CD14-positive monocyte (primary cell): ENCODE measurements at regions not wholly inside any gene's neighbourhood (a gene's known extent, or its start where the extent isn't known, plus 50 kb on each side); places are given as distances from the start of the nearest gene placed in this dataset.

Experiments
- DNase-seq, 3 donors: peaks; one replicate each; pipeline ENCODE4 v3.0.0-alpha.2; 2011 to 2022
- H2AFZ ChIP-seq: 2 replicates; pipeline ENCODE4 v1.6.0; 2012; ENCODE audit warnings: mild to moderate bottlenecking, low read depth, low read length, inconsistent platforms; ENCODE audit not compliant: insufficient read depth, poor library complexity, severe bottlenecking
- H3K27ac ChIP-seq, 2 donors: 1 replicate in 1 of 2; 2 replicates in 1 of 2; pipeline ENCODE4 v1.5.1; 2012 to 2013; ENCODE audit warnings: low read length in 2 of 2, control low read depth in 1 of 2, inconsistent platforms in 1 of 2, low read depth in 1 of 2, mild to moderate bottlenecking in 1 of 2
- H3K27me3 ChIP-seq, 2 donors: one replicate each; pipeline versions ENCODE4 v1.6.0 to v1.6.1; 2011 to 2013; ENCODE audit warnings: low read length in 2 of 2; ENCODE audit not compliant: control insufficient read depth in 2 of 2, insufficient read depth in 2 of 2
- H3K36me3 ChIP-seq, 2 donors: replicated peaks in 1 of 2; 1 replicate in 1 of 2; 2 replicates in 1 of 2; pipeline versions ENCODE4 v1.5.1 to v1.6.1; 2012 to 2013; ENCODE audit warnings: low read length in 2 of 2, control low read depth in 1 of 2, inconsistent platforms in 1 of 2, mild to moderate bottlenecking in 1 of 2; ENCODE audit not compliant: insufficient read depth in 2 of 2, control insufficient read depth in 1 of 2
- H3K4me1 ChIP-seq, 2 donors: 1 replicate in 1 of 2; 2 replicates in 1 of 2; pipeline versions ENCODE4 v1.5.1 to v1.6.1; 2012 to 2013; ENCODE audit warnings: low read length in 2 of 2, control low read depth in 1 of 2, inconsistent platforms in 1 of 2, mild to moderate bottlenecking in 1 of 2, moderate library complexity in 1 of 2; ENCODE audit not compliant: insufficient read depth in 2 of 2, control insufficient read depth in 1 of 2
- H3K4me2 ChIP-seq: replicated peaks from 2 replicates; pipeline ENCODE3; 2012; ENCODE audit warnings: low read length, moderate library complexity, mild to moderate bottlenecking; ENCODE audit not compliant: poor library complexity, severe bottlenecking; ENCODE audit errors: extremely low read depth
- H3K4me3 ChIP-seq, 3 experiments: fragments of 200-600 bp in 1 of 3; sonication (generic) in 1 of 3; replicated peaks in 1 of 3; 1 replicate in 2 of 3; 2 replicates in 1 of 3; pipeline ENCODE4 v1.5.1; 2011 to 2013; ENCODE audit warnings: low read length in 3 of 3, mild to moderate bottlenecking in 3 of 3, control low read depth in 2 of 3, low read depth in 2 of 3, inconsistent platforms in 1 of 3, moderate library complexity in 1 of 3
- H3K79me2 ChIP-seq: 2 replicates; pipeline ENCODE4 v1.6.0; 2012; ENCODE audit warnings: mild to moderate bottlenecking, control low read depth, inconsistent platforms, low read length, moderate library complexity; ENCODE audit not compliant: insufficient read depth
- H3K9ac ChIP-seq: 2 replicates; pipeline ENCODE4 v1.6.0; 2017; ENCODE audit warnings: low read length, mild to moderate bottlenecking; ENCODE audit not compliant: insufficient read depth, poor library complexity, severe bottlenecking
- H3K9me3 ChIP-seq, 2 donors: replicated peaks in 1 of 2; 1 replicate in 1 of 2; 2 replicates in 1 of 2; pipeline versions ENCODE4 v1.5.1 to v1.6.1; 2012 to 2013; ENCODE audit warnings: low read length in 2 of 2, control low read depth in 1 of 2; ENCODE audit not compliant: control insufficient read depth in 1 of 2, insufficient read depth in 1 of 2
- H4K20me1 ChIP-seq: 2 replicates; pipeline ENCODE4 v1.6.0; 2012; ENCODE audit warnings: mild to moderate bottlenecking, low read length, control low read depth, moderate library complexity; ENCODE audit not compliant: insufficient read depth
- H3K27ac Mint-ChIP-seq, 7 donors: one replicate each; pipeline ENCODE4 v1.8.0; 2020; ENCODE audit warnings: mild to moderate bottlenecking in 7 of 7, mixed read lengths in 7 of 7, moderate library complexity in 6 of 7, inconsistent platforms in 2 of 7
- H3K27me3 Mint-ChIP-seq, 3 donors: one replicate each; pipeline ENCODE4 v1.8.0; 2021 to 2022; ENCODE audit warnings: low read depth in 3 of 3, mild to moderate bottlenecking in 3 of 3, mixed read lengths in 3 of 3, moderate library complexity in 3 of 3, inconsistent platforms in 1 of 3
- H3K36me3 Mint-ChIP-seq, 2 donors: one replicate each; pipeline ENCODE4 v1.8.0; 2020; ENCODE audit warnings: mixed read lengths in 2 of 2, inconsistent platforms in 1 of 2, mild to moderate bottlenecking in 1 of 2
- H3K4me1 Mint-ChIP-seq: one replicate; pipeline ENCODE4 v1.8.0; 2020; ENCODE audit warnings: mild to moderate bottlenecking, mixed read lengths
- H3K4me3 Mint-ChIP-seq, 2 donors: one replicate each; pipeline ENCODE4 v1.8.0; 2020; ENCODE audit warnings: mild to moderate bottlenecking in 2 of 2, mixed read lengths in 2 of 2, moderate library complexity in 1 of 2
- H3K9me3 Mint-ChIP-seq, 7 donors: one replicate each; pipeline ENCODE4 v1.8.0; 2020 to 2022; ENCODE audit warnings: mixed read lengths in 7 of 7, mild to moderate bottlenecking in 6 of 7, moderate library complexity in 6 of 7, inconsistent platforms in 2 of 7
- CTCF ChIP-seq: fragments of 200-600 bp; IDR thresholded peaks from one replicate; pipeline ENCODE4 v1.8.0; 2022; ENCODE audit warnings: antibody characterized with exemption, mild to moderate bottlenecking
- WGBS: methylation state at CpG from one replicate; pipeline ENCODE4 v1.1.5; 2013; ENCODE audit warnings: missing lambda C conversion rate; ENCODE audit not compliant: insufficient coverage; 5-methylcytosine and 5-hydroxymethylcytosine counted together
- intact Hi-C, 2 donors: fragments of 100-400 bp; cut with micrococcal nuclease; formaldehyde crosslinking; loops; one replicate each; pipeline versions ENCODE4 v1.15.0 to v1.15.1; 2023

GRCh38 chr5:93100428-93100827 lies 480.6 kb downstream of the NR2F1-AS1 start:
- Histone ChIP-seq H3K36me3 (no peaks in the 10 kb centered on the region), H3K9me3 (peaks cover 0 to 3% of the 10 kb centered on the region in 2 donors), H4K20me1 (no peaks in the 10 kb centered on the region), H3K27ac (no peak overlapping the region), H3K27me3 (no peaks in the 10 kb centered on the region), H3K4me2 (no peak overlapping the region), H3K4me1 (no peaks in the 10 kb centered on the region), H3K4me3 (no peak overlapping the region), H2AFZ (no peak overlapping the region), H3K9ac (no peak overlapping the region), H3K79me2 (no peaks in the 10 kb centered on the region)
- no peak overlapping the region for H3K4me3 Mint-ChIP-seq
- H3K9me3 Mint-ChIP-seq: peaks cover 1 to 11% (median 3%) of the 10 kb centered on the region in 7 donors
- no peaks in the 10 kb centered on the region for H3K36me3 Mint-ChIP-seq
- TF ChIP-seq CTCF: no peak
- intact Hi-C loops: no loop called here
- H3K27me3 Mint-ChIP-seq: no peaks in the 10 kb centered on the region
- no peak overlapping the region for H3K27ac Mint-ChIP-seq
- no peaks in the 10 kb centered on the region for H3K4me1 Mint-ChIP-seq
- no peak for DNase-seq

- no peak overlapping the region for H3K27ac Mint-ChIP-seq
- 100% methylated on average over 1 of the region's 4 CpGs for WGBS
- intact Hi-C loops: no loop called here
- Histone ChIP-seq H3K27me3 (no peaks in the 10 kb centered on the region), H2AFZ (no peak overlapping the region), H3K9me3 (peaks cover 0 to 3% of the 10 kb centered on the region in 2 donors), H3K79me2 (no peaks in the 10 kb centered on the region), H3K4me1 (no peaks in the 10 kb centered on the region), H3K4me3 (no peak overlapping the region), H4K20me1 (no peaks in the 10 kb centered on the region), H3K4me2 (no peak overlapping the region), H3K9ac (no peak overlapping the region), H3K36me3 (no peaks in the 10 kb centered on the region), H3K27ac (no peak overlapping the region)
- no peak for DNase-seq
- H3K36me3 Mint-ChIP-seq: no peaks in the 10 kb centered on the region
- TF ChIP-seq CTCF: no peak
- H3K4me3 Mint-ChIP-seq: no peak overlapping the region
- H3K9me3 Mint-ChIP-seq: peaks cover 2 to 11% (median 3%) of the 10 kb centered on the region in 7 donors
- no peaks in the 10 kb centered on the region for H3K27me3 Mint-ChIP-seq
- H3K4me1 Mint-ChIP-seq: no peaks in the 10 kb centered on the region
Measured at GRCh38 chr5:93099902-93100347, 481.1 kb downstream of the NR2F1-AS1 start.
